ENCODE measurements at regions not wholly inside any gene's neighbourhood (a gene's known extent, or its start where the extent isn't known, plus 50 kb on each side); places are given as distances from the start of the nearest gene placed in this dataset.

- Histone ChIP-seq H3K36me3 (ENCODE audit: control insufficient read depth, insufficient read depth, low read length) (no peaks in the 10 kb centered on the region), H3K27ac (ENCODE audit: low read depth, low read length) (no peak overlapping the region), H3K4me3 (ENCODE audit: low read depth, low read length) (no peak overlapping the region), H3K27me3 (ENCODE audit: control insufficient read depth, insufficient read depth, low read length) (no peaks in the 10 kb centered on the region), H3K9me3 (ENCODE audit: control insufficient read depth, insufficient read depth, low read length) (no peaks in the 10 kb centered on the region), H3K4me1 (ENCODE audit: control insufficient read depth, insufficient read depth, low read length) (no peaks in the 10 kb centered on the region)
- 71% methylated on average over 2 of the region's 5 CpGs for WGBS (ENCODE audit: insufficient coverage)
- no peak for DNase-seq (ENCODE audit: low read depth in 4 of 6, low spot score in 6 of 6)
These were observed 209.0 kb downstream of the EN1 start for GRCh38 chr2:118638453-118638852.

- H3K4me3 ChIP-seq (ENCODE audit: low read depth, low read length), result no peak overlapping the region
- no peaks in the 10 kb centered on the region for H3K27me3 ChIP-seq (ENCODE audit: control insufficient read depth, insufficient read depth, low read length)
- no peak overlapping the region for H3K27ac ChIP-seq (ENCODE audit: low read depth, low read length)
- WGBS (ENCODE audit: insufficient coverage), result 10% methylated on average over 4 of the region's 6 CpGs
- DNase-seq (ENCODE audit: low read depth in 4 of 6, low spot score in 6 of 6), result no peak
- H3K9me3 ChIP-seq (ENCODE audit: control insufficient read depth, insufficient read depth, low read length), result no peaks in the 10 kb centered on the region
- no peaks in the 10 kb centered on the region for H3K36me3 ChIP-seq (ENCODE audit: control insufficient read depth, insufficient read depth, low read length)
- H3K4me1 ChIP-seq (ENCODE audit: control insufficient read depth, insufficient read depth, low read length), result no peaks in the 10 kb centered on the region
These were observed 211.6 kb downstream of the EN1 start for GRCh38 chr2:118635891-118636290.

DNA sequence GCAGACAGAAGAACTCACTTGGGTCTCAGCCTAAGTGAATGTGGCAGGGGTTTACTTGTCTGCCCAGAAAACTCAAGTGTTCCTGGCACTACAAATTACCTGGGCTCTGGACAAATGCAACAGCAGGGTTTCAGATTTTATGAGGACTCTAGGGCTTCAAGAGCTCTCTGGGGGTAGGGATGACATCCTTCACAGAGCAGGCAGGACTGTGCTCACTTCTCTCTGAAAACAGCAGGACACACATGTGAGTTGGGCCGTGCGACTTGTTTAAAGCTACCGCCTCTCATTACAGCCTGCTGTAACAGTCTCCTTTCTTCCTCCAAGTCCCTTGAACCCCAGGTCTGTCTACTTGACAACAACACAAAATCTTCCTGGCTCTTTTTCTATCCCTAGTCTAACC is 212.6 kb downstream of the EN1 start:
- 76% methylated on average over 3 of the region's 3 CpGs for WGBS (ENCODE audit: insufficient coverage)
- no peaks in the 10 kb centered on the region for H3K27me3 ChIP-seq (ENCODE audit: control insufficient read depth, insufficient read depth, low read length)
- DNase-seq (ENCODE audit: low read depth in 4 of 6, low spot score in 6 of 6), result no peak
- H3K4me1 ChIP-seq (ENCODE audit: control insufficient read depth, insufficient read depth, low read length), result no peaks in the 10 kb centered on the region
- H3K27ac ChIP-seq (ENCODE audit: low read depth, low read length), result no peak overlapping the region
- H3K4me3 ChIP-seq (ENCODE audit: low read depth, low read length), result no peak overlapping the region
- H3K9me3 ChIP-seq (ENCODE audit: control insufficient read depth, insufficient read depth, low read length), result no peaks in the 10 kb centered on the region
- H3K36me3 ChIP-seq (ENCODE audit: control insufficient read depth, insufficient read depth, low read length), result no peaks in the 10 kb centered on the region

DNA sequence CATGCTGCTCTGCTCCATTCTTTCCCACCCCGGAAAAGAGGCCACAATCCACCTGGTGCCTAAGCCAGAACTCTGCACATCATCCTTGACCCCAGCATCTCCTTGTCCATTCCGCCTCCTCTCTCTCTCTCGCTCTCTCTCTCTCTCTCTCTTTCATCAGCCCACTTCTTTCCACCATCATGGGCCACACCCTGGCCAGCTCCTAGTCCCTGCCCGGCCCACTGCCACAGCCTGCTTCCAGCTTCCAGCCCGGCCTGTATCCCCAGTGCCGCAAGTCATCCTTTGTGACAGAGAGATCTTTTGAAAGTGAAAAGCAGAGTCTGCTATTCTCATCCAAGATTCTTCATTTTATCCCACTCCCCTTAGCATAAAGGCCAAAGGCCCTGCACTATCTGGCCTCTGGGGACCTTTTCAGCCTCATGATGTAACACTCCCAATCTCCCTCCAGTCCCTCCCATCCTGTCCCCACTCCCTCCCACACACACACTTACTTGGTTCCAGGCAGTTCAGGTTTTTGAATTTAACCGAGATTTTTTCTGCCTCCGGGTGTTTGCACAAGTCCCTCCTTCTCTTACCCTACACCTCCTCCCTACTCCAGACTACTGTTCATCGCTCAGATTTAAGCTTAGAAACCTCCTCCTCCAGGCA is 214.0 kb downstream of the EN1 start:
- no peak overlapping the region for H3K4me3 ChIP-seq (ENCODE audit: low read depth, low read length)
- WGBS (ENCODE audit: insufficient coverage), result 96% methylated on average over 9 of the region's 9 CpGs
- no peaks in the 10 kb centered on the region for H3K4me1 ChIP-seq (ENCODE audit: control insufficient read depth, insufficient read depth, low read length)
- DNase-seq (ENCODE audit: low read depth in 4 of 6, low spot score in 6 of 6), result no peak
- no peaks in the 10 kb centered on the region for H3K36me3 ChIP-seq (ENCODE audit: control insufficient read depth, insufficient read depth, low read length)
- no peaks in the 10 kb centered on the region for H3K27me3 ChIP-seq (ENCODE audit: control insufficient read depth, insufficient read depth, low read length)
- H3K27ac ChIP-seq (ENCODE audit: low read depth, low read length), result no peak overlapping the region
- no peaks in the 10 kb centered on the region for H3K9me3 ChIP-seq (ENCODE audit: control insufficient read depth, insufficient read depth, low read length)

DNA sequence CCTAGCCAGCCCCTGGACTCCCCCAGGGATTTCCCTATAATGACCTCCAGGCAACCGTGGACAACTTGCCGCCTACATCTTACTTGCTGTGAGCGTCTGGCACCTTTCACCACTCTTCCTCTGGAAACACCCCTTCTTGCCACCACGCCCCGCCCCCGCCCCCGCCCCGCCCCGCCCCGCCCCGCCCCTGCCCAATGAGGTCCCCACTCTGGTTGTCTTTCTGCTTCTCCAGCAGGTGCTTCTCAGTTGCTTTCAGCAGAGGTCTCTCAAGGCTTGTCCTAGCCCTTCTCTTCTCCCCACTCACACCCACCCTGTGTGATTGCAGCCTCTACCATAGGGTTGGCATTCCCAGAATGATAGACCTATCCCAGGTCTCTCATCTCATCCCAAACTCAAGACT is 214.5 kb downstream of the EN1 start:
- H3K36me3 ChIP-seq (ENCODE audit: control insufficient read depth, insufficient read depth, low read length), result no peaks in the 10 kb centered on the region

GRCh38 chr2:118627156-118627555 is 220.3 kb downstream of the EN1 start:
- no peaks in the 10 kb centered on the region for H3K9me3 ChIP-seq (ENCODE audit: control insufficient read depth, insufficient read depth, low read length)
- no peak overlapping the region for H3K4me3 ChIP-seq (ENCODE audit: low read depth, low read length)
- no peak overlapping the region for H3K27ac ChIP-seq (ENCODE audit: low read depth, low read length)
- no peak for DNase-seq (ENCODE audit: low read depth in 4 of 6, low spot score in 6 of 6)
- H3K36me3 ChIP-seq (ENCODE audit: control insufficient read depth, insufficient read depth, low read length), result no peaks in the 10 kb centered on the region
- no CpG with 5 or more reads among the region's 3 CpGs for WGBS (ENCODE audit: insufficient coverage)
- no peaks in the 10 kb centered on the region for H3K4me1 ChIP-seq (ENCODE audit: control insufficient read depth, insufficient read depth, low read length)
- H3K27me3 ChIP-seq (ENCODE audit: control insufficient read depth, insufficient read depth, low read length), result no peaks in the 10 kb centered on the region

More for the DNA sequence above, 214.5 kb downstream of the EN1 start:
- no peak overlapping the region for H3K4me3 ChIP-seq (ENCODE audit: low read depth, low read length)
- H3K4me1 ChIP-seq (ENCODE audit: control insufficient read depth, insufficient read depth, low read length), result no peaks in the 10 kb centered on the region
- H3K27ac ChIP-seq (ENCODE audit: low read depth, low read length), result no peak overlapping the region
- DNase-seq (ENCODE audit: low read depth in 4 of 6, low spot score in 6 of 6), result no peak
- WGBS (ENCODE audit: insufficient coverage), result 50% methylated on average over 1 of the region's 11 CpGs
- no peaks in the 10 kb centered on the region for H3K27me3 ChIP-seq (ENCODE audit: control insufficient read depth, insufficient read depth, low read length)
- H3K9me3 ChIP-seq (ENCODE audit: control insufficient read depth, insufficient read depth, low read length), result no peaks in the 10 kb centered on the region

DNA sequence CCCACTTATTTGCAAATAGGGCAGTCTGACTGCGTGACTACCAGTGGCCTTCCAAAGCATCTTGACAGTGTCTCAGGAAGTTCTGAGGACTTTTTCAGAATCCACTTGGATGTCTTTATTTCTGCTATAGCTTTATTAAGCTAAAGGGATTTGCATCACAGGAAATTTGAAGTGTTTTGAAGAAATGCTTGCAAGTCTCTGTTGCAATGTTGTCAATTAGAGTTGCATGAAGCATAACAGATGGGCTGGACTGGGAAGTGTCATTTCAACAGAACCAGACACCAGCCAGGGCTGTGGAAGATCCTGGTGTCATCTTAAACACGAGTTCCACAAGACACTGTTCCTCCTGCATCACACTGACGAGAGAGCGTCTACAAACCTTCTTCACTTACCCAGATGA is 224.5 kb downstream of the EN1 start:
- Histone ChIP-seq H3K9me3 (ENCODE audit: control insufficient read depth, insufficient read depth, low read length) (no peaks in the 10 kb centered on the region), H3K27ac (ENCODE audit: low read depth, low read length) (no peak overlapping the region), H3K4me1 (ENCODE audit: control insufficient read depth, insufficient read depth, low read length) (no peaks in the 10 kb centered on the region), H3K27me3 (ENCODE audit: control insufficient read depth, insufficient read depth, low read length) (no peaks in the 10 kb centered on the region), H3K36me3 (ENCODE audit: control insufficient read depth, insufficient read depth, low read length) (no peaks in the 10 kb centered on the region), H3K4me3 (ENCODE audit: low read depth, low read length) (no peak overlapping the region)
- peak in 1 of 6 donors; percentile 26 for DNase-seq (ENCODE audit: low read depth in 4 of 6, low spot score in 6 of 6)
- WGBS (ENCODE audit: insufficient coverage), result no CpG with 5 or more reads among the region's 4 CpGs

GRCh38 chr2:118622108-118622507 is 225.3 kb downstream of the EN1 start:
- Histone ChIP-seq H3K27ac (ENCODE audit: low read depth, low read length) (no peak overlapping the region), H3K4me1 (ENCODE audit: control insufficient read depth, insufficient read depth, low read length) (no peaks in the 10 kb centered on the region), H3K4me3 (ENCODE audit: low read depth, low read length) (no peak overlapping the region), H3K36me3 (ENCODE audit: control insufficient read depth, insufficient read depth, low read length) (no peaks in the 10 kb centered on the region), H3K9me3 (ENCODE audit: control insufficient read depth, insufficient read depth, low read length) (no peaks in the 10 kb centered on the region), H3K27me3 (ENCODE audit: control insufficient read depth, insufficient read depth, low read length) (no peaks in the 10 kb centered on the region)
- DNase-seq (ENCODE audit: low read depth in 4 of 6, low spot score in 6 of 6), result no peak
- no CpG with 5 or more reads among the region's 3 CpGs for WGBS (ENCODE audit: insufficient coverage)

- Histone ChIP-seq H3K4me1 (ENCODE audit: control insufficient read depth, insufficient read depth, low read length) (no peaks in the 10 kb centered on the region), H3K4me3 (ENCODE audit: low read depth, low read length) (no peak overlapping the region), H3K27ac (ENCODE audit: low read depth, low read length) (no peak overlapping the region), H3K36me3 (ENCODE audit: control insufficient read depth, insufficient read depth, low read length) (no peaks in the 10 kb centered on the region), H3K9me3 (ENCODE audit: control insufficient read depth, insufficient read depth, low read length) (no peaks in the 10 kb centered on the region), H3K27me3 (ENCODE audit: control insufficient read depth, insufficient read depth, low read length) (peaks cover 3% of the 10 kb centered on the region)
- DNase-seq (ENCODE audit: low read depth in 4 of 6, low spot score in 6 of 6), result no peak
- 62% methylated on average over 13 of the region's 13 CpGs for WGBS (ENCODE audit: insufficient coverage)
These were observed 229.2 kb downstream of the EN1 start for GRCh38 chr2:118618279-118618678.

DNA sequence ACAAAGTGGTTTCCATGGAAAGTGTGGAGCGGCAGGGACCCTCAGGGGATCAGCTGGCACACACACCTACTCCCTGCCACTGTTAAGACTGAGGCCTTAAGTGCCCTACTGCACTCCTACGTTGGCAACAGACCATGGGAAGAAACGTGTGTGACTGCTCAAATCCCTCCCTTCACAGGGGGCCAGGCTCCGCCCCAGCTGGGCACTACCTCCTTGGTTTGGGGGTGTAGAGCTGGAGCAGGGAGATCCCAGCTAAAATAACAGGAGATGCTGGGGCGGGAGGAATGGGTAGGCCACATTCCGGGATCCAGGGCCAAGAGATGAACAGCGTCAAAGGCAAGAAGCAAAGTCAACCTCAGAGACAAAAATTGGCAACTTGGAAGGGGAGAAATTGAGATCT is 231.0 kb downstream of the EN1 start:
- no peak for DNase-seq (ENCODE audit: low read depth in 4 of 6, low spot score in 6 of 6)
- Histone ChIP-seq H3K36me3 (ENCODE audit: control insufficient read depth, insufficient read depth, low read length) (no peaks in the 10 kb centered on the region), H3K27ac (ENCODE audit: low read depth, low read length) (no peak overlapping the region), H3K4me1 (ENCODE audit: control insufficient read depth, insufficient read depth, low read length) (no peaks in the 10 kb centered on the region), H3K27me3 (ENCODE audit: control insufficient read depth, insufficient read depth, low read length) (peaks cover 3% of the 10 kb centered on the region), H3K9me3 (ENCODE audit: control insufficient read depth, insufficient read depth, low read length) (no peaks in the 10 kb centered on the region), H3K4me3 (ENCODE audit: low read depth, low read length) (no peak overlapping the region)
- 87% methylated on average over 6 of the region's 7 CpGs for WGBS (ENCODE audit: insufficient coverage)
